Esophagus muscularis mucosa (tissue), 4 donors: ENCODE measurements at regions not wholly inside any gene's neighbourhood (a gene's known extent, or its start where the extent isn't known, plus 50 kb on each side); places are given as distances from the start of the nearest gene placed in this dataset.

ENCODE experiments used
- DNase-seq: peaks from one replicate; pipeline ENCODE4 v3.0.0-alpha.2; 2017; ENCODE audit errors: extremely low spot score
- H3K27ac ChIP-seq, 4 donors: fragments of 200-600 bp; sonication (generic); replicated peaks in 1 of 4; 1 replicate in 3 of 4; 2 replicates in 1 of 4; pipeline ENCODE4 v1.5.1; 2016 to 2019; ENCODE audit warnings: mild to moderate bottlenecking in 1 of 4
- H3K27me3 ChIP-seq, 4 donors: fragments of 200-600 bp; sonication (generic); one replicate each; pipeline versions ENCODE4 v1.5.1 to v1.6.0; 2016 to 2019
- H3K36me3 ChIP-seq, 4 donors: fragments of 200-600 bp; sonication (generic); one replicate each; pipeline ENCODE4 v1.5.1; 2016 to 2019
- H3K4me1 ChIP-seq, 4 donors: fragments of 200-600 bp; sonication (generic); one replicate each; pipeline ENCODE4 v1.5.1; 2016 to 2019
- H3K4me3 ChIP-seq, 4 donors: fragments of 200-600 bp; sonication (generic); 1 replicate in 2 of 4; 2 replicates in 2 of 4; pipeline ENCODE4 v1.5.1; 2016 to 2019; ENCODE audit warnings: mild to moderate bottlenecking in 4 of 4, moderate library complexity in 1 of 4
- H3K9me3 ChIP-seq, 4 donors: fragments of 200-600 bp; sonication (generic); 1 replicate in 3 of 4; 2 replicates in 1 of 4; pipeline ENCODE4 v1.5.1; 2016 to 2019
- EP300 ChIP-seq: sonication (generic); formaldehyde crosslinking; IDR thresholded peaks from one replicate; pipeline ENCODE4 v1.6.1; 2017; ENCODE audit warnings: antibody characterized with exemption
- POLR2A ChIP-seq: fragments of 450-650 bp; IDR thresholded peaks from one replicate; pipeline ENCODE4 v1.6.1; 2017; ENCODE audit warnings: antibody characterized with exemption, moderate library complexity, mild to moderate bottlenecking, low read depth
- POLR2AphosphoS5 ChIP-seq, 2 donors: sonication (generic); formaldehyde crosslinking; IDR thresholded peaks; one replicate each; pipeline ENCODE4 v1.6.1; 2017; ENCODE audit warnings: antibody characterized with exemption in 2 of 2
- WGBS: methylation state at CpG from one replicate; pipeline ENCODE4 v1.1.5; 2018; 5-methylcytosine and 5-hydroxymethylcytosine counted together
- intact Hi-C: fragments of 100-400 bp; cut with DNase I; formaldehyde crosslinking; loops from one replicate; pipeline ENCODE4 v1.15.1; 2023
- TF ChIP-seq, protein P1 (sequence below), 3 experiments: fragments of 200-600 bp in 2 of 3; fragments of 450-650 bp in 1 of 3; sonication (generic) in 2 of 3; IDR thresholded peaks; one replicate each; pipeline ENCODE4 v1.5.1; 2017 to 2019; ENCODE audit warnings: antibody characterized with exemption in 3 of 3, mild to moderate bottlenecking in 2 of 3, moderate library complexity in 1 of 3

- no peak for TF ChIP-seq POLR2A
- no peak for TF ChIP-seq POLR2AphosphoS5 (IDR thresholded peaks at IDR 0.05)
- no peak for TF ChIP-seq EP300
- TF ChIP-seq, protein P1, sequence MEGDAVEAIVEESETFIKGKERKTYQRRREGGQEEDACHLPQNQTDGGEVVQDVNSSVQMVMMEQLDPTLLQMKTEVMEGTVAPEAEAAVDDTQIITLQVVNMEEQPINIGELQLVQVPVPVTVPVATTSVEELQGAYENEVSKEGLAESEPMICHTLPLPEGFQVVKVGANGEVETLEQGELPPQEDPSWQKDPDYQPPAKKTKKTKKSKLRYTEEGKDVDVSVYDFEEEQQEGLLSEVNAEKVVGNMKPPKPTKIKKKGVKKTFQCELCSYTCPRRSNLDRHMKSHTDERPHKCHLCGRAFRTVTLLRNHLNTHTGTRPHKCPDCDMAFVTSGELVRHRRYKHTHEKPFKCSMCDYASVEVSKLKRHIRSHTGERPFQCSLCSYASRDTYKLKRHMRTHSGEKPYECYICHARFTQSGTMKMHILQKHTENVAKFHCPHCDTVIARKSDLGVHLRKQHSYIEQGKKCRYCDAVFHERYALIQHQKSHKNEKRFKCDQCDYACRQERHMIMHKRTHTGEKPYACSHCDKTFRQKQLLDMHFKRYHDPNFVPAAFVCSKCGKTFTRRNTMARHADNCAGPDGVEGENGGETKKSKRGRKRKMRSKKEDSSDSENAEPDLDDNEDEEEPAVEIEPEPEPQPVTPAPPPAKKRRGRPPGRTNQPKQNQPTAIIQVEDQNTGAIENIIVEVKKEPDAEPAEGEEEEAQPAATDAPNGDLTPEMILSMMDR (IDR thresholded peaks at IDR 0.05), result no peak
- intact Hi-C loops, result no loop called here
- no peak overlapping the region for H3K27ac ChIP-seq
- H3K9me3 ChIP-seq, result no peaks in the 10 kb centered on the region
- no peak overlapping the region for H3K4me3 ChIP-seq
- DNase-seq, result peak; percentile 89
- H3K27me3 ChIP-seq, result peaks cover 0 to 38% (median under 1%) of the 10 kb centered on the region in 4 donors
- H3K36me3 ChIP-seq, result no peaks in the 10 kb centered on the region
- WGBS, result 81% methylated on average over 7 of the region's 11 CpGs
- H3K4me1 ChIP-seq, result no peaks in the 10 kb centered on the region
These were observed 227.7 kb upstream of the TOPAZ1 start for GRCh38 chr3:44013967-44014366.

DNA sequence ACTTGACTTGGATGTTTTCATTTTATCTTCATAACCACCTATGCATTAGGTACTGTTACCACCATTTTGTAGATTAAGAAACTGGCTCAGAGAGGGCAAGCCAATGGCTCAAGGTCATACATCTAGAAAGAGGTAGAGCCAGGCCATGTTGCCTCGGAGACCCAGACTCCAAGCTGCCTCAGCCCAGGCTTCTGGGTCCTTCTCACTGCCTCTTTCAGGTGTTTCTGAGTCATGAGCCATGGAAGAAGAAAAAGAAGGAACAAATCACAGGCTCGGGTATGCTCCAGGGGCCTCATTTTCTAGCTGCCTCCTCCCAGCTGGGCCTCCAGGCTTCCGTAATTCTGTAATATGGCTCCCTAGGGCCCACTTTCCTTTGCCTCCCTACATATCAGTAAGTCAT, 226.5 kb upstream of the TOPAZ1 start:
- peaks cover 0 to 41% (median 3%) of the 10 kb centered on the region in 4 donors for H3K27me3 ChIP-seq
- H3K9me3 ChIP-seq, result no peaks in the 10 kb centered on the region
- WGBS, result 89% methylated on average over 3 of the region's 3 CpGs
- H3K4me1 ChIP-seq, result no peaks in the 10 kb centered on the region
- H3K4me3 ChIP-seq, result no peak overlapping the region
- intact Hi-C loops, result no loop called here
- H3K27ac ChIP-seq, result no peak overlapping the region
- H3K36me3 ChIP-seq, result no peaks in the 10 kb centered on the region
- no peak for DNase-seq
- TF ChIP-seq EP300 (no peak), POLR2A (no peak), POLR2AphosphoS5 (IDR thresholded peaks at IDR 0.05) (no peak)
- TF ChIP-seq, protein P1 (IDR thresholded peaks at IDR 0.05), result no peak

GRCh38 chr3:44016818-44017217, 224.9 kb upstream of the TOPAZ1 start:
- H3K27ac ChIP-seq, result no peak overlapping the region
- peaks cover 3 to 4% (median 3%) of the 10 kb centered on the region in 4 donors for H3K4me1 ChIP-seq
- WGBS, result 68% methylated on average over 3 of the region's 3 CpGs
- no peak for TF ChIP-seq EP300
- TF ChIP-seq, protein P1 (IDR thresholded peaks at IDR 0.05), result no peak
- no peak for TF ChIP-seq POLR2A
- no peak for TF ChIP-seq POLR2AphosphoS5 (IDR thresholded peaks at IDR 0.05)
- intact Hi-C loops, result no loop called here
- H3K9me3 ChIP-seq, result no peaks in the 10 kb centered on the region
- DNase-seq, result peak; percentile 89
- H3K27me3 ChIP-seq, result peaks cover 0 to 39% (median 12%) of the 10 kb centered on the region in 4 donors
- H3K4me3 ChIP-seq, result no peak overlapping the region
- no peaks in the 10 kb centered on the region for H3K36me3 ChIP-seq

- H3K27me3 ChIP-seq, result peaks cover 0 to 46% (median 21%) of the 10 kb centered on the region in 4 donors
- H3K4me1 ChIP-seq, result peaks cover 7 to 11% (median 10%) of the 10 kb centered on the region in 4 donors
- H3K9me3 ChIP-seq, result no peaks in the 10 kb centered on the region
- no peak overlapping the region for H3K4me3 ChIP-seq
- WGBS, result 89% methylated on average over 9 of the region's 9 CpGs
- intact Hi-C loops, result no loop called here
- TF ChIP-seq POLR2AphosphoS5 (IDR thresholded peaks at IDR 0.05) (no peak), EP300 (no peak), POLR2A (no peak)
- TF ChIP-seq, protein P1 (IDR thresholded peaks at IDR 0.05), result no peak
- H3K36me3 ChIP-seq, result no peaks in the 10 kb centered on the region
- H3K27ac ChIP-seq, result no peak overlapping the region
- no peak for DNase-seq
These were observed 222.8 kb upstream of the TOPAZ1 start for GRCh38 chr3:44018926-44019325.

DNA sequence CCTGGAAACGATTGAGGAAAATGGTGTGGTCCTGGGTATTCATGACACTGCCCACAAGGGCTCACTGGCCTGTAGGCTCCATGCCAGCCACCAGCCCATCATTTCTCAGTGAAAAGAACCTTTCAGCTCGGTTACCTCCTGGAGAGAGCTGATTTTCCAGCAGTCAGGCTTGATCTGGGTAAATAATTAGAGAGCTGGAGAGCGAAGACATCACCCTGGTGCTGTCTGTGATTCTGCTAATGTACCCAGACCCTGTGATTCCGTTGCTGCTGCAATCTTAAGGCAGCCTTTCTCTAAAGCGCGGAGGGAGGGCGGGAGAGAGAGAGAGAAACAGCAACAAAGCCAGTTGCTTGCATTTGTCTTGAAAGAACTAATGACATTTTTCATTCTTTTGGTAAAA, 221.9 kb upstream of the TOPAZ1 start:
- intact Hi-C loops, result no loop called here
- Histone ChIP-seq H3K36me3 (no peaks in the 10 kb centered on the region), H3K4me3 (no peak overlapping the region), H3K27ac (no peak overlapping the region), H3K4me1 (peaks cover 7 to 11% (median 10%) of the 10 kb centered on the region in 4 donors), H3K9me3 (no peaks in the 10 kb centered on the region), H3K27me3 (peaks cover 0 to 53% (median 21%) of the 10 kb centered on the region in 4 donors)
- WGBS, result 56% methylated on average over 7 of the region's 7 CpGs
- TF ChIP-seq POLR2AphosphoS5 (IDR thresholded peaks at IDR 0.05) (no peak), EP300 (no peak)
- TF ChIP-seq, protein P1 (IDR thresholded peaks at IDR 0.05), result no peak
- DNase-seq, result no peak
